HCT116 (cell line): ENCODE measurements at regions not wholly inside any gene's neighbourhood (a gene's known extent, or its start where the extent isn't known, plus 50 kb on each side); places are given as distances from the start of the nearest gene placed in this dataset.

Experiments
- ATAC-seq: fragments of 200-7000 bp; cut with Tn5 transposase; 2 replicates; pipeline ENCODE4 v1.9.1; 2020; ENCODE audit warnings: mild to moderate bottlenecking, moderate library complexity
- BruUV-seq: library from RNA; stranded (reverse); fragments of 400-500 nt; replicated peaks from 2 replicates; lab custom pipeline; 2021; lab: Mats Ljungman, UMichigan
- CTCF ChIA-PET: fragments of 300-600 bp; sonication (Branson Sonifier 250); formaldehyde crosslinking; loops from one replicate; lab custom pipeline; 2021; ENCODE audit warnings: antibody characterized with exemption; lab: Charles Lee
- POLR2A ChIA-PET: fragments of 300-600, 350-600 bp; sonication (Branson Sonifier 250); formaldehyde crosslinking; loops from one replicate; lab custom pipeline; 2021; ENCODE audit warnings: antibody characterized with exemption; lab: Charles Lee
- RAD21 ChIA-PET, 2 experiments: fragments of 300-600 bp; sonication (Branson Sonifier 250); formaldehyde crosslinking; loops; one replicate each; lab custom pipeline; 2023; ENCODE audit warnings: low total read pairs in 2 of 2; ENCODE audit not compliant: uncharacterized antibody in 2 of 2, unreplicated experiment in 2 of 2, low non-redundant PET in 1 of 2; lab: Charles Lee
- DNase-seq: peaks from one replicate; pipeline ENCODE4 v3.0.0-alpha.2; 2010; ENCODE audit warnings: low read depth, low spot score
- H2AFZ ChIP-seq: fragments of 200-600 bp; shearing (Covaris generic), sonication (generic); 2 replicates; pipeline ENCODE4 v1.6.1; 2017; ENCODE audit warnings: low read depth, mixed run types, mixed read lengths, antibody characterized with exemption, low read length; ENCODE audit not compliant: poor library complexity, severe bottlenecking
- H3K27ac ChIP-seq: 2 replicates; pipeline ENCODE4 v1.5.1; 2012; ENCODE audit warnings: low read depth, low read length
- H3K27me3 ChIP-seq: fragments of 200-600 bp; sonication (generic); 2 replicates; pipeline ENCODE4 v1.6.1; 2016; ENCODE audit warnings: mixed run types, low read length, mixed read lengths; ENCODE audit not compliant: insufficient read depth
- H3K36me3 ChIP-seq, 2 experiments: fragments of 200-500 bp in 1 of 2; fragments of 200-600 bp in 1 of 2; sonication (Bioruptor generic) in 1 of 2; sonication (generic) in 1 of 2; 2 replicates each; pipeline versions ENCODE4 v1.5.1 to v1.6.1; 2014 to 2016; ENCODE audit warnings: low read length in 2 of 2, inconsistent platforms in 1 of 2, mixed read lengths in 1 of 2, mixed run types in 1 of 2; ENCODE audit not compliant: insufficient read depth in 2 of 2, control insufficient read depth in 1 of 2
- H3K4me1 ChIP-seq, 2 experiments: fragments of 200-600 bp in 1 of 2; sonication (generic) in 1 of 2; 2 replicates each; pipeline versions ENCODE4 v1.5.1 to v1.6.1; 2012 to 2017; ENCODE audit warnings: low read length in 2 of 2, inconsistent platforms in 1 of 2, mild to moderate bottlenecking in 1 of 2, mixed read lengths in 1 of 2, mixed run types in 1 of 2, moderate library complexity in 1 of 2; ENCODE audit not compliant: insufficient read depth in 2 of 2, control insufficient read depth in 1 of 2
- H3K4me2 ChIP-seq: fragments of 200-600 bp; sonication (generic); 2 replicates; pipeline ENCODE4 v1.6.1; 2017; ENCODE audit warnings: mixed run types, low read length, mixed read lengths
- H3K4me3 ChIP-seq, 2 experiments: fragments of 200-600 bp in 1 of 2; sonication (generic) in 1 of 2; replicated peaks in 1 of 2; 2 replicates each; pipeline ENCODE4 v1.5.1; 2011 to 2016; ENCODE audit warnings: low read length in 2 of 2, control low read depth in 1 of 2, low read depth in 1 of 2, mild to moderate bottlenecking in 1 of 2, mixed read lengths in 1 of 2, mixed run types in 1 of 2
- H3K79me2 ChIP-seq: fragments of 200-600 bp; sonication (generic); 2 replicates; pipeline ENCODE4 v1.6.1; 2017; ENCODE audit warnings: mild to moderate bottlenecking, mixed run types, low read length, moderate library complexity, mixed read lengths; ENCODE audit not compliant: insufficient read depth
- H3K9ac ChIP-seq: fragments of 200-600 bp; sonication (generic); 2 replicates; pipeline ENCODE4 v1.6.1; 2016; ENCODE audit warnings: low read length, mixed read lengths
- H3K9me2 ChIP-seq: fragments of 200-600 bp; sonication (generic), shearing (Covaris generic); 2 replicates; pipeline ENCODE4 v1.6.1; 2017; ENCODE audit warnings: mixed run types, mild to moderate bottlenecking, moderate library complexity; ENCODE audit not compliant: insufficient read depth
- H3K9me3 ChIP-seq, 2 experiments: fragments of 200-500 bp in 1 of 2; fragments of 200-600 bp in 1 of 2; sonication (Bioruptor generic) in 1 of 2; sonication (generic) in 1 of 2; 2 replicates each; pipeline ENCODE4 v1.6.1; 2014 to 2017; ENCODE audit warnings: low read length in 2 of 2, mixed read lengths in 2 of 2, inconsistent platforms in 1 of 2, low read depth in 1 of 2, mild to moderate bottlenecking in 1 of 2, mixed run types in 1 of 2, moderate library complexity in 1 of 2; ENCODE audit not compliant: control insufficient read depth in 1 of 2, insufficient read depth in 1 of 2
- H4K20me1 ChIP-seq: fragments of 200-600 bp; sonication (generic), shearing (Covaris generic); 2 replicates; pipeline ENCODE4 v1.6.1; 2017; ENCODE audit warnings: mixed run types, mild to moderate bottlenecking, moderate library complexity; ENCODE audit not compliant: insufficient read depth
- EZH2phosphoT487 ChIP-seq: fragments of 200-600 bp; IDR thresholded peaks from 2 replicates; pipeline ENCODE4 v1.6.1; 2018; ENCODE audit warnings: antibody characterized with exemption, borderline replicate concordance
- FOSL1 ChIP-seq: IDR thresholded peaks from 2 replicates; pipeline ENCODE4 v1.6.1; 2012; ENCODE audit warnings: low read depth
- JUND ChIP-seq: IDR thresholded peaks from 2 replicates; pipeline ENCODE4 v1.6.1; 2012
- RAD21 ChIP-seq: IDR thresholded peaks from 2 replicates; pipeline ENCODE4 v1.6.1; 2012; ENCODE audit warnings: low read depth, mild to moderate bottlenecking
- SIN3A ChIP-seq: IDR thresholded peaks from 2 replicates; pipeline ENCODE4 v1.6.1; 2012; ENCODE audit warnings: low read depth
- SP1 ChIP-seq: IDR thresholded peaks from 2 replicates; pipeline ENCODE4 v1.6.1; 2012; ENCODE audit warnings: low read depth
- TCF7L2 ChIP-seq: IDR thresholded peaks from 2 replicates; pipeline ENCODE4 v1.7.0; 2011; ENCODE audit warnings: borderline replicate concordance, inconsistent platforms; ENCODE audit not compliant: insufficient read depth, insufficient read length; ENCODE audit errors: extremely low read depth
- YY1 ChIP-seq: IDR thresholded peaks from 2 replicates; pipeline ENCODE4 v1.6.1; 2011; ENCODE audit warnings: low read length, low read depth, moderate library complexity, mild to moderate bottlenecking; ENCODE audit not compliant: insufficient replicate concordance; ENCODE audit errors: extremely low read depth
- intact Hi-C: fragments of 100-400 bp; cut with micrococcal nuclease; formaldehyde crosslinking; loops from 2 replicates; pipeline ENCODE4 v1.10.0; 2022
- TF ChIP-seq, protein P1 (sequence below): IDR thresholded peaks from 2 replicates; pipeline ENCODE4 v1.6.1; 2012
- TF ChIP-seq, protein P2 (sequence below), 3 experiments: fragments of 200-600 bp in 1 of 3; sonication (generic) in 1 of 3; IDR thresholded peaks in 2 of 3; conservative IDR thresholded peaks in 1 of 3; 2 replicates each; pipeline ENCODE4 v1.5.1; 2012 to 2017; ENCODE audit warnings: low read depth in 2 of 3, low read length in 2 of 3, antibody characterized with exemption in 1 of 3, borderline replicate concordance in 1 of 3, control low read depth in 1 of 3, mild to moderate bottlenecking in 1 of 3, mixed read lengths in 1 of 3, mixed run types in 1 of 3, moderate library complexity in 1 of 3; ENCODE audit not compliant: insufficient read depth in 1 of 3

DNA sequence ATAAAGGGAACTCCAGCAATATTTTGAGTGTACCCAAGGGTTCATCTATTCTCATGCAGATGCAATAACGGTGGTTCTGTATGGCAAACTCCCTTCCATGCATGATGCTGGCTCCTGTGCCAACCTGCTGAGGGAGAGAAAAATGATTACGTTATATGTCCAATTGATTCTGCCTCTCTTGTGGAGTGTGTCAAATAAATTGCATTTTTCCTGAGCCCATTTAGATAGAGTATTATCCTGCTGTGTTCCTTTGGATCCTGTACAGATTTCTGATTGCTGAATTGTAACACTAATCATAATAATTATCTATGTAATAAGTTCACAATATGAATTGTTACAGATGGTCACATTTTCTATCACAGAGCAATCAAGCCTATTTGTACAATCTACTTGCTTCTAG is 821.7 kb downstream of the C4orf33 start:
- Histone ChIP-seq H4K20me1 (no peaks in the 10 kb centered on the region), H3K4me3 (no peak overlapping the region), H2AFZ (no peak overlapping the region), H3K79me2 (no peaks in the 10 kb centered on the region), H3K9ac (no peak overlapping the region), H3K27ac (no peak overlapping the region), H3K4me2 (no peak overlapping the region), H3K27me3 (no peaks in the 10 kb centered on the region), H3K36me3 (no peaks in the 10 kb centered on the region), H3K4me1 (no peaks in the 10 kb centered on the region), H3K9me3 (no peaks in the 10 kb centered on the region), H3K9me2 (0 out of 2 replicates have a peak, but pooled peaks cover 3% of the 10 kb centered on the region)
- ChIA-PET POLR2A (no interaction called here), CTCF (no interaction called here), RAD21 (no interaction called here)
- TF ChIP-seq EZH2phosphoT487 (no peak), FOSL1 (no peak), SP1 (no peak), SIN3A (no peak), YY1 (no peak)
- TF ChIP-seq, protein P1, sequence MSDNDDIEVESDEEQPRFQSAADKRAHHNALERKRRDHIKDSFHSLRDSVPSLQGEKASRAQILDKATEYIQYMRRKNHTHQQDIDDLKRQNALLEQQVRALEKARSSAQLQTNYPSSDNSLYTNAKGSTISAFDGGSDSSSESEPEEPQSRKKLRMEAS = no peak
- no TSS peak for BruUV-seq
- no peak for ATAC-seq
- intact Hi-C loops = no loop called here
- no peak for DNase-seq

DNA sequence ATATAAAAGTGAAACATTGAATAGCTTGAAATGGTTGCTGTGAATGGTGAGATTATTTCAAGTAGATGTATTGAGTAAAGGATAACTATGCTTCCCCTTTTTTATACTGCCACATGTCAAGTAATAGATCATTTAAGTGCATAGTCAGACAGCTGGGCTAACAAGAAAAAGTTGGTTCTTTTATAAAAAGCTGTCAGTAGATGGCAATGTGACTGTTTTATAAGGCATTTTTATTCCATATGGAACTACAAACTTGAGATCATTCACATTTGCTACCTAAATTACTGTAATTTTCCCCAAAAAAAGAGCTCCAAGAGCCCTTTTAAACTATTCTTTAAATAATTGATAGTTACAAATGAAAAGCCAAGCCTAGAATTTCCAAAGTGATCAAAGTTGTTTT is 831.0 kb downstream of the C4orf33 start:
- RAD21 ChIA-PET = no interaction called here
- H3K79me2 ChIP-seq = no peaks in the 10 kb centered on the region
- BruUV-seq = no TSS peak
- TF ChIP-seq, protein P2, sequence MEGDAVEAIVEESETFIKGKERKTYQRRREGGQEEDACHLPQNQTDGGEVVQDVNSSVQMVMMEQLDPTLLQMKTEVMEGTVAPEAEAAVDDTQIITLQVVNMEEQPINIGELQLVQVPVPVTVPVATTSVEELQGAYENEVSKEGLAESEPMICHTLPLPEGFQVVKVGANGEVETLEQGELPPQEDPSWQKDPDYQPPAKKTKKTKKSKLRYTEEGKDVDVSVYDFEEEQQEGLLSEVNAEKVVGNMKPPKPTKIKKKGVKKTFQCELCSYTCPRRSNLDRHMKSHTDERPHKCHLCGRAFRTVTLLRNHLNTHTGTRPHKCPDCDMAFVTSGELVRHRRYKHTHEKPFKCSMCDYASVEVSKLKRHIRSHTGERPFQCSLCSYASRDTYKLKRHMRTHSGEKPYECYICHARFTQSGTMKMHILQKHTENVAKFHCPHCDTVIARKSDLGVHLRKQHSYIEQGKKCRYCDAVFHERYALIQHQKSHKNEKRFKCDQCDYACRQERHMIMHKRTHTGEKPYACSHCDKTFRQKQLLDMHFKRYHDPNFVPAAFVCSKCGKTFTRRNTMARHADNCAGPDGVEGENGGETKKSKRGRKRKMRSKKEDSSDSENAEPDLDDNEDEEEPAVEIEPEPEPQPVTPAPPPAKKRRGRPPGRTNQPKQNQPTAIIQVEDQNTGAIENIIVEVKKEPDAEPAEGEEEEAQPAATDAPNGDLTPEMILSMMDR (IDR thresholded peaks at IDR 0.05 in 2 of 3, conservative IDR thresholded peaks at IDR 0.05 in 1 of 3; ENCODE audit: borderline replicate concordance in 1 of 3, insufficient read depth in 1 of 3, low read depth in 2 of 3, low read length in 2 of 3) = peak in 1 of 3 experiments; percentile 38; a peak in 2 of 6 replicates
- TF ChIP-seq RAD21 (peak; percentile 53), TCF7L2 (no peak), JUND (no peak)
- no peak for DNase-seq
- no peaks in the 10 kb centered on the region for H3K4me1 ChIP-seq
- H4K20me1 ChIP-seq = no peaks in the 10 kb centered on the region
- no peaks in the 10 kb centered on the region for H3K36me3 ChIP-seq
- H3K9me2 ChIP-seq = no peaks in the 10 kb centered on the region
- no peak overlapping the region for H3K27ac ChIP-seq
- POLR2A ChIA-PET = interaction anchor here (0.6 kb wide), 1 partner anchor 78 kb away, joined by 3 read pairs; no protein-coding TSS in a partner anchor
- CTCF ChIA-PET = interaction anchor here (1.0 to 1.8 kb wide), 2 partner anchors 11 to 564 kb away, joined by 3 to 7 read pairs; no protein-coding TSS in a partner anchor
- no peaks in the 10 kb centered on the region for H3K9me3 ChIP-seq
- H3K27me3 ChIP-seq = no peaks in the 10 kb centered on the region
- H2AFZ ChIP-seq = no peak overlapping the region
- peak; percentile 42; the same call in 1 of the 2 replicates for ATAC-seq
- no peak overlapping the region for H3K4me3 ChIP-seq
- no peak overlapping the region for H3K4me2 ChIP-seq
- intact Hi-C loops = loop anchor here (10.0 kb wide), 1 partner anchor 572 kb away; no protein-coding TSS in a partner anchor
- no peak overlapping the region for H3K9ac ChIP-seq
